PC-9 (cell line): ENCODE measurements at regions not wholly inside any gene's neighbourhood (a gene's known extent, or its start where the extent isn't known, plus 50 kb on each side); places are given as distances from the start of the nearest gene placed in this dataset.

Experiments
- CTCF ChIP-seq: fragments of 200-600 bp; sonication (generic); conservative IDR thresholded peaks from 2 replicates; pipeline ENCODE4 v1.6.1; 2017; ENCODE audit warnings: mixed run types, antibody characterized with exemption, mild to moderate bottlenecking, moderate library complexity
- EZH2 ChIP-seq: fragments of 200-600 bp; sonication (generic); IDR thresholded peaks from 2 replicates; pipeline ENCODE4 v1.8.0; 2017; ENCODE audit warnings: antibody characterized with exemption, low read depth

- no peak for TF ChIP-seq CTCF
- TF ChIP-seq EZH2: no peak
Measured at GRCh38 chr5:99355881-99356280, 427.1 kb upstream of the CHD1 start.
